WTC11 (cell line): ENCODE measurements at regions not wholly inside any gene's neighbourhood (a gene's known extent, or its start where the extent isn't known, plus 50 kb on each side); places are given as distances from the start of the nearest gene placed in this dataset.

ENCODE experiments used
- ATAC-seq: fragments of 200-7000 bp; cut with Tn5 transposase; 2 replicates; pipeline ENCODE4 v1.10.0; 2021; ENCODE audit warnings: mild to moderate bottlenecking, moderate library complexity
- CTCF ChIA-PET: fragments of 300-600 bp; sonication (Branson Sonifier 250); formaldehyde crosslinking; loops from one replicate; lab custom pipeline; 2021; ENCODE audit warnings: antibody characterized with exemption; lab: Charles Lee
- POLR2A ChIA-PET: fragments of 350-600 bp; sonication (Branson Sonifier 250); formaldehyde crosslinking; loops from one replicate; lab custom pipeline; 2021; ENCODE audit warnings: antibody characterized with exemption; lab: Charles Lee
- DNase-seq: peaks from one replicate; pipeline ENCODE4 v3.0.0; 2021; ENCODE audit warnings: low spot score
- H3K27ac Mint-ChIP-seq: 2 replicates; pipeline ENCODE4 v1.8.0; 2021; ENCODE audit warnings: mixed read lengths
- H3K27me3 Mint-ChIP-seq: 2 replicates; pipeline ENCODE4 v1.8.0; 2021; ENCODE audit warnings: low read depth, mild to moderate bottlenecking, moderate library complexity, mixed read lengths
- H3K36me3 Mint-ChIP-seq: 2 replicates; pipeline ENCODE4 v1.8.0; 2021; ENCODE audit warnings: mixed read lengths
- H3K4me1 Mint-ChIP-seq: 2 replicates; pipeline ENCODE4 v1.8.0; 2022; ENCODE audit warnings: mixed read lengths
- H3K4me3 Mint-ChIP-seq: 2 replicates; pipeline ENCODE4 v1.8.0; 2021; ENCODE audit warnings: mild to moderate bottlenecking, moderate library complexity, mixed read lengths
- H3K9me3 Mint-ChIP-seq: 2 replicates; pipeline ENCODE4 v1.8.0; 2021; ENCODE audit warnings: mixed read lengths
- FOXP1 ChIP-seq: sonication (generic); formaldehyde crosslinking; IDR thresholded peaks from 2 replicates; pipeline ENCODE4 v1.8.0; 2022; ENCODE audit warnings: missing genetic modification reagents, mild to moderate bottlenecking, moderate library complexity, borderline replicate concordance
- GABPB1 ChIP-seq: sonication (generic); formaldehyde crosslinking; IDR thresholded peaks from 2 replicates; pipeline ENCODE4 v1.8.1; 2023; ENCODE audit warnings: mild to moderate bottlenecking, missing genetic modification reagents
- NFYB ChIP-seq: sonication (generic); formaldehyde crosslinking; conservative IDR thresholded peaks from 2 replicates; pipeline ENCODE4 v1.8.0; 2022; ENCODE audit warnings: low read depth, missing genetic modification reagents
- NR1H2 ChIP-seq: sonication (generic); formaldehyde crosslinking; IDR thresholded peaks from 2 replicates; pipeline ENCODE4 v1.9.0; 2021; ENCODE audit warnings: mild to moderate bottlenecking, moderate library complexity, missing genetic modification reagents
- PRRX2 ChIP-seq: fragments of 250-450 bp; sonication (Bioruptor Pico); IDR thresholded peaks from 2 replicates; pipeline ENCODE4 v1.8.0; 2021; ENCODE audit warnings: mild to moderate bottlenecking
- SP1 ChIP-seq: sonication (generic); formaldehyde crosslinking; conservative IDR thresholded peaks from 2 replicates; pipeline ENCODE4 v1.8.1; 2022; ENCODE audit warnings: missing genetic modification reagents
- ZNF138 ChIP-seq: sonication (generic); formaldehyde crosslinking; conservative IDR thresholded peaks from 2 replicates; pipeline ENCODE4 v1.8.1; 2022; ENCODE audit warnings: mild to moderate bottlenecking, moderate library complexity, missing genetic modification reagents
- ZNF219 ChIP-seq: sonication (generic); formaldehyde crosslinking; IDR thresholded peaks from 2 replicates; pipeline ENCODE4 v1.8.0; 2023; ENCODE audit warnings: missing genetic modification reagents, mild to moderate bottlenecking, borderline replicate concordance
- ZNF232 ChIP-seq: sonication (generic); formaldehyde crosslinking; IDR thresholded peaks from 2 replicates; pipeline ENCODE4 v1.8.0; 2022; ENCODE audit warnings: mild to moderate bottlenecking, missing genetic modification reagents
- ZNF263 ChIP-seq: sonication (generic); formaldehyde crosslinking; IDR thresholded peaks from 2 replicates; pipeline ENCODE4 v1.8.1; 2022; ENCODE audit warnings: low read depth, mild to moderate bottlenecking, moderate library complexity, missing genetic modification reagents
- ZNF423 ChIP-seq: fragments of 250-450 bp; sonication (Bioruptor Pico); IDR thresholded peaks from 2 replicates; pipeline ENCODE4 v2.1.2; 2022; ENCODE audit warnings: mild to moderate bottlenecking, moderate library complexity
- TF ChIP-seq, protein P1 (sequence below): fragments of 250-450 bp; sonication (Bioruptor Pico); IDR thresholded peaks from 2 replicates; pipeline ENCODE4 v1.9.0; 2021; ENCODE audit warnings: moderate library complexity, mild to moderate bottlenecking, inconsistent platforms, borderline replicate concordance
- TF ChIP-seq, protein P2 (sequence below): sonication (generic); formaldehyde crosslinking; IDR thresholded peaks from 2 replicates; pipeline ENCODE4 v1.8.0; 2022; ENCODE audit warnings: mild to moderate bottlenecking, missing genetic modification reagents
- TF ChIP-seq, protein P3 (sequence below): sonication (generic); formaldehyde crosslinking; IDR thresholded peaks from 2 replicates; pipeline ENCODE4 v1.8.0; 2022; ENCODE audit warnings: mild to moderate bottlenecking, missing genetic modification reagents
- TF ChIP-seq, protein P4 (sequence below): sonication (generic); formaldehyde crosslinking; IDR thresholded peaks from 2 replicates; pipeline ENCODE4 v1.8.0; 2022; ENCODE audit warnings: missing genetic modification reagents
- TF ChIP-seq, protein P5 (sequence below): sonication (generic); formaldehyde crosslinking; IDR thresholded peaks from 2 replicates; pipeline ENCODE4 v1.8.0; 2022; ENCODE audit warnings: mild to moderate bottlenecking, missing genetic modification reagents
- TF ChIP-seq, protein P6 (sequence below): sonication (generic); formaldehyde crosslinking; IDR thresholded peaks from 2 replicates; pipeline ENCODE4 v1.8.0; 2022; ENCODE audit warnings: mild to moderate bottlenecking, missing genetic modification reagents
- TF ChIP-seq, protein P7 (sequence below): fragments of 250-450 bp; sonication (Bioruptor Pico); IDR thresholded peaks from 2 replicates; pipeline ENCODE4 v1.9.0; 2021; ENCODE audit warnings: mild to moderate bottlenecking, borderline replicate concordance
- TF ChIP-seq, protein P8 (sequence below): sonication (generic); formaldehyde crosslinking; IDR thresholded peaks from 2 replicates; pipeline ENCODE4 v1.8.1; 2023; ENCODE audit warnings: mild to moderate bottlenecking, missing genetic modification reagents, moderate library complexity
- TF ChIP-seq, protein P9 (sequence below): sonication (generic); formaldehyde crosslinking; IDR thresholded peaks from 2 replicates; pipeline ENCODE4 v1.8.1; 2022; ENCODE audit warnings: low read depth, missing genetic modification reagents, borderline replicate concordance

DNA sequence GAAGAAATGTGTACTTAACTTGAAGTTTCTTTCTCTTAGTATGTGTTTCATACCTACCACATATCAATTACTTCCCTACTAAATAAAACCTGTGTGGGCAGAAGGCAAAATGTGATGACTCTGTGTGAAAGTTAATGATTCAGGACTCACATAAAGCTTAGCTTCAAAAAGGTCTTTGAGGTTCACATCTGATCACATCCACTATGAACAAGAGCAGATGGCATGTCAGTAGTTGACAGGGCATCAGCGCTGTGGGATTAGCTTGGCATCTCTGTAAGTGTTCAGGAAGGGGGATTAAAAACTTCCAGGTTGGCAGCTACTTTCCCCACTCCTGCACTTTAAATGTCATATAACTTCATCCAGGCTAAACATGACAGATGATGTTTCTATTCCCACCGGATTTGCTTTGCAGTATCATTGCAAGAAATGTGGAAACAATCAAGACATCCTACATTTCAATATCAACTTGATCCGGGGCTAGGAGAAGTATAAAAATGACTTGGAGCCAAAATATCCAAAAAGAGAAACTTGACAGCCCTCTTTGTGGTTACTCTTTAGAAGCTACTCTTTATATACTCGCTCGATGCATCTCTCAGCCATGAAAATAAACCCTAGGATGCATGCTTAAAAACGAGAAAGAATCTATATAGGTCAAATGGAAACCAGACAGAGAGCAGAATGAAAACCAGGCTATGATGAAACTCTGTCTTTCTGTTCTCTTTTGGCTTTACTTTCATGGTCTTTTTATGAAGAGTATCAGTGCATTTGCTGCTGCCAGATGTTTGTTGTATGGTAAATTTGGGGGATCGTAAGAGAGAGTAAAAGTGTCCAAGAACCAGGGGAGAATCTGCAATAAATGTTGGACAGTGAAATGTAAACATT is 273.1 kb upstream of the ALCAM start:
- no peaks in the 10 kb centered on the region for H3K27me3 Mint-ChIP-seq
- ChIA-PET CTCF (no interaction called here), POLR2A (interaction anchor here (0.7 kb wide), 1 partner anchor 328 kb away, joined by 3 read pairs; no protein-coding TSS in a partner anchor)
- no peak overlapping the region for H3K4me3 Mint-ChIP-seq
- TF ChIP-seq ZNF219 (no peak), PRRX2 (CRISPR knock-in tag) (no peak), ZNF232 (no peak), ZNF423 (CRISPR knock-in tag) (no peak), FOXP1 (CRISPR knock-in tag) (no peak), ZNF263 (CRISPR knock-in tag) (no peak), NFYB (no peak), SP1 (CRISPR knock-in tag) (no peak), GABPB1 (no peak), NR1H2 (CRISPR knock-in tag) (no peak), ZNF138 (CRISPR knock-in tag) (no peak)
- TF ChIP-seq, protein P1, sequence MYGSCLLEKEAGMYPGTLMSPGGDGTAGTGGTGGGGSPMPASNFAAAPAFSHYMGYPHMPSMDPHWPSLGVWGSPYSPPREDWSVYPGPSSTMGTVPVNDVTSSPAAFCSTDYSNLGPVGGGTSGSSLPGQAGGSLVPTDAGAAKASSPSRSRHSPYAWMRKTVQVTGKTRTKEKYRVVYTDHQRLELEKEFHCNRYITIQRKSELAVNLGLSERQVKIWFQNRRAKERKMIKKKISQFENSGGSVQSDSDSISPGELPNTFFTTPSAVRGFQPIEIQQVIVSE (CRISPR knock-in tag) = no peak
- TF ChIP-seq, protein P2, sequence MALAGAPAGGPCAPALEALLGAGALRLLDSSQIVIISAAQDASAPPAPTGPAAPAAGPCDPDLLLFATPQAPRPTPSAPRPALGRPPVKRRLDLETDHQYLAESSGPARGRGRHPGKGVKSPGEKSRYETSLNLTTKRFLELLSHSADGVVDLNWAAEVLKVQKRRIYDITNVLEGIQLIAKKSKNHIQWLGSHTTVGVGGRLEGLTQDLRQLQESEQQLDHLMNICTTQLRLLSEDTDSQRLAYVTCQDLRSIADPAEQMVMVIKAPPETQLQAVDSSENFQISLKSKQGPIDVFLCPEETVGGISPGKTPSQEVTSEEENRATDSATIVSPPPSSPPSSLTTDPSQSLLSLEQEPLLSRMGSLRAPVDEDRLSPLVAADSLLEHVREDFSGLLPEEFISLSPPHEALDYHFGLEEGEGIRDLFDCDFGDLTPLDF (CRISPR knock-in tag) = no peak
- TF ChIP-seq, protein P3, sequence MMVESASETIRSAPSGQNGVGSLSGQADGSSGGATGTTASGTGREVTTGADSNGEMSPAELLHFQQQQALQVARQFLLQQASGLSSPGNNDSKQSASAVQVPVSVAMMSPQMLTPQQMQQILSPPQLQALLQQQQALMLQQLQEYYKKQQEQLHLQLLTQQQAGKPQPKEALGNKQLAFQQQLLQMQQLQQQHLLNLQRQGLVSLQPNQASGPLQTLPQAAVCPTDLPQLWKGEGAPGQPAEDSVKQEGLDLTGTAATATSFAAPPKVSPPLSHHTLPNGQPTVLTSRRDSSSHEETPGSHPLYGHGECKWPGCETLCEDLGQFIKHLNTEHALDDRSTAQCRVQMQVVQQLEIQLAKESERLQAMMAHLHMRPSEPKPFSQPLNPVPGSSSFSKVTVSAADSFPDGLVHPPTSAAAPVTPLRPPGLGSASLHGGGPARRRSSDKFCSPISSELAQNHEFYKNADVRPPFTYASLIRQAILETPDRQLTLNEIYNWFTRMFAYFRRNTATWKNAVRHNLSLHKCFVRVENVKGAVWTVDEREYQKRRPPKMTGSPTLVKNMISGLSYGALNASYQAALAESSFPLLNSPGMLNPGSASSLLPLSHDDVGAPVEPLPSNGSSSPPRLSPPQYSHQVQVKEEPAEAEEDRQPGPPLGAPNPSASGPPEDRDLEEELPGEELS (CRISPR knock-in tag) = no peak
- TF ChIP-seq, protein P4, sequence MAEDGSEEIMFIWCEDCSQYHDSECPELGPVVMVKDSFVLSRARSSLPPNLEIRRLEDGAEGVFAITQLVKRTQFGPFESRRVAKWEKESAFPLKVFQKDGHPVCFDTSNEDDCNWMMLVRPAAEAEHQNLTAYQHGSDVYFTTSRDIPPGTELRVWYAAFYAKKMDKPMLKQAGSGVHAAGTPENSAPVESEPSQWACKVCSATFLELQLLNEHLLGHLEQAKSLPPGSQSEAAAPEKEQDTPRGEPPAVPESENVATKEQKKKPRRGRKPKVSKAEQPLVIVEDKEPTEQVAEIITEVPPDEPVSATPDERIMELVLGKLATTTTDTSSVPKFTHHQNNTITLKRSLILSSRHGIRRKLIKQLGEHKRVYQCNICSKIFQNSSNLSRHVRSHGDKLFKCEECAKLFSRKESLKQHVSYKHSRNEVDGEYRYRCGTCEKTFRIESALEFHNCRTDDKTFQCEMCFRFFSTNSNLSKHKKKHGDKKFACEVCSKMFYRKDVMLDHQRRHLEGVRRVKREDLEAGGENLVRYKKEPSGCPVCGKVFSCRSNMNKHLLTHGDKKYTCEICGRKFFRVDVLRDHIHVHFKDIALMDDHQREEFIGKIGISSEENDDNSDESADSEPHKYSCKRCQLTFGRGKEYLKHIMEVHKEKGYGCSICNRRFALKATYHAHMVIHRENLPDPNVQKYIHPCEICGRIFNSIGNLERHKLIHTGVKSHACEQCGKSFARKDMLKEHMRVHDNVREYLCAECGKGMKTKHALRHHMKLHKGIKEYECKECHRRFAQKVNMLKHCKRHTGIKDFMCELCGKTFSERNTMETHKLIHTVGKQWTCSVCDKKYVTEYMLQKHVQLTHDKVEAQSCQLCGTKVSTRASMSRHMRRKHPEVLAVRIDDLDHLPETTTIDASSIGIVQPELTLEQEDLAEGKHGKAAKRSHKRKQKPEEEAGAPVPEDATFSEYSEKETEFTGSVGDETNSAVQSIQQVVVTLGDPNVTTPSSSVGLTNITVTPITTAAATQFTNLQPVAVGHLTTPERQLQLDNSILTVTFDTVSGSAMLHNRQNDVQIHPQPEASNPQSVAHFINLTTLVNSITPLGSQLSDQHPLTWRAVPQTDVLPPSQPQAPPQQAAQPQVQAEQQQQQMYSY (CRISPR knock-in tag) = no peak
- TF ChIP-seq, protein P5, sequence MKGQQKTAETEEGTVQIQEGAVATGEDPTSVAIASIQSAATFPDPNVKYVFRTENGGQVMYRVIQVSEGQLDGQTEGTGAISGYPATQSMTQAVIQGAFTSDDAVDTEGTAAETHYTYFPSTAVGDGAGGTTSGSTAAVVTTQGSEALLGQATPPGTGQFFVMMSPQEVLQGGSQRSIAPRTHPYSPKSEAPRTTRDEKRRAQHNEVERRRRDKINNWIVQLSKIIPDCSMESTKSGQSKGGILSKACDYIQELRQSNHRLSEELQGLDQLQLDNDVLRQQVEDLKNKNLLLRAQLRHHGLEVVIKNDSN (CRISPR knock-in tag) = no peak
- TF ChIP-seq, protein P6, sequence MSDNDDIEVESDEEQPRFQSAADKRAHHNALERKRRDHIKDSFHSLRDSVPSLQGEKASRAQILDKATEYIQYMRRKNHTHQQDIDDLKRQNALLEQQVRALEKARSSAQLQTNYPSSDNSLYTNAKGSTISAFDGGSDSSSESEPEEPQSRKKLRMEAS = no peak
- TF ChIP-seq, protein P7, sequence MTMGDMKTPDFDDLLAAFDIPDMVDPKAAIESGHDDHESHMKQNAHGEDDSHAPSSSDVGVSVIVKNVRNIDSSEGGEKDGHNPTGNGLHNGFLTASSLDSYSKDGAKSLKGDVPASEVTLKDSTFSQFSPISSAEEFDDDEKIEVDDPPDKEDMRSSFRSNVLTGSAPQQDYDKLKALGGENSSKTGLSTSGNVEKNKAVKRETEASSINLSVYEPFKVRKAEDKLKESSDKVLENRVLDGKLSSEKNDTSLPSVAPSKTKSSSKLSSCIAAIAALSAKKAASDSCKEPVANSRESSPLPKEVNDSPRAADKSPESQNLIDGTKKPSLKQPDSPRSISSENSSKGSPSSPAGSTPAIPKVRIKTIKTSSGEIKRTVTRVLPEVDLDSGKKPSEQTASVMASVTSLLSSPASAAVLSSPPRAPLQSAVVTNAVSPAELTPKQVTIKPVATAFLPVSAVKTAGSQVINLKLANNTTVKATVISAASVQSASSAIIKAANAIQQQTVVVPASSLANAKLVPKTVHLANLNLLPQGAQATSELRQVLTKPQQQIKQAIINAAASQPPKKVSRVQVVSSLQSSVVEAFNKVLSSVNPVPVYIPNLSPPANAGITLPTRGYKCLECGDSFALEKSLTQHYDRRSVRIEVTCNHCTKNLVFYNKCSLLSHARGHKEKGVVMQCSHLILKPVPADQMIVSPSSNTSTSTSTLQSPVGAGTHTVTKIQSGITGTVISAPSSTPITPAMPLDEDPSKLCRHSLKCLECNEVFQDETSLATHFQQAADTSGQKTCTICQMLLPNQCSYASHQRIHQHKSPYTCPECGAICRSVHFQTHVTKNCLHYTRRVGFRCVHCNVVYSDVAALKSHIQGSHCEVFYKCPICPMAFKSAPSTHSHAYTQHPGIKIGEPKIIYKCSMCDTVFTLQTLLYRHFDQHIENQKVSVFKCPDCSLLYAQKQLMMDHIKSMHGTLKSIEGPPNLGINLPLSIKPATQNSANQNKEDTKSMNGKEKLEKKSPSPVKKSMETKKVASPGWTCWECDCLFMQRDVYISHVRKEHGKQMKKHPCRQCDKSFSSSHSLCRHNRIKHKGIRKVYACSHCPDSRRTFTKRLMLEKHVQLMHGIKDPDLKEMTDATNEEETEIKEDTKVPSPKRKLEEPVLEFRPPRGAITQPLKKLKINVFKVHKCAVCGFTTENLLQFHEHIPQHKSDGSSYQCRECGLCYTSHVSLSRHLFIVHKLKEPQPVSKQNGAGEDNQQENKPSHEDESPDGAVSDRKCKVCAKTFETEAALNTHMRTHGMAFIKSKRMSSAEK (CRISPR knock-in tag) = no peak
- TF ChIP-seq, protein P8, sequence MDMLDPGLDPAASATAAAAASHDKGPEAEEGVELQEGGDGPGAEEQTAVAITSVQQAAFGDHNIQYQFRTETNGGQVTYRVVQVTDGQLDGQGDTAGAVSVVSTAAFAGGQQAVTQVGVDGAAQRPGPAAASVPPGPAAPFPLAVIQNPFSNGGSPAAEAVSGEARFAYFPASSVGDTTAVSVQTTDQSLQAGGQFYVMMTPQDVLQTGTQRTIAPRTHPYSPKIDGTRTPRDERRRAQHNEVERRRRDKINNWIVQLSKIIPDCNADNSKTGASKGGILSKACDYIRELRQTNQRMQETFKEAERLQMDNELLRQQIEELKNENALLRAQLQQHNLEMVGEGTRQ = no peak
- TF ChIP-seq, protein P9, sequence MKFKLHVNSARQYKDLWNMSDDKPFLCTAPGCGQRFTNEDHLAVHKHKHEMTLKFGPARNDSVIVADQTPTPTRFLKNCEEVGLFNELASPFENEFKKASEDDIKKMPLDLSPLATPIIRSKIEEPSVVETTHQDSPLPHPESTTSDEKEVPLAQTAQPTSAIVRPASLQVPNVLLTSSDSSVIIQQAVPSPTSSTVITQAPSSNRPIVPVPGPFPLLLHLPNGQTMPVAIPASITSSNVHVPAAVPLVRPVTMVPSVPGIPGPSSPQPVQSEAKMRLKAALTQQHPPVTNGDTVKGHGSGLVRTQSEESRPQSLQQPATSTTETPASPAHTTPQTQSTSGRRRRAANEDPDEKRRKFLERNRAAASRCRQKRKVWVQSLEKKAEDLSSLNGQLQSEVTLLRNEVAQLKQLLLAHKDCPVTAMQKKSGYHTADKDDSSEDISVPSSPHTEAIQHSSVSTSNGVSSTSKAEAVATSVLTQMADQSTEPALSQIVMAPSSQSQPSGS = no peak
- peaks cover 21% of the 10 kb centered on the region for H3K9me3 Mint-ChIP-seq
- peak overlapping the region; percentile 17 for H3K27ac Mint-ChIP-seq
- DNase-seq = no peak
- peaks cover 10% of the 10 kb centered on the region for H3K4me1 Mint-ChIP-seq
- no peak for ATAC-seq
- peaks cover 11% of the 10 kb centered on the region; the same call in 1 of the 2 replicates for H3K36me3 Mint-ChIP-seq
